Epithelial cell of esophagus (primary cell): ENCODE measurements at regions not wholly inside any gene's neighbourhood (a gene's known extent, or its start where the extent isn't known, plus 50 kb on each side); places are given as distances from the start of the nearest gene placed in this dataset.

ENCODE experiments used
- DNase-seq: peaks from one replicate; pipeline ENCODE4 v3.0.0; 2010; ENCODE audit warnings: low read depth
- H3K4me3 ChIP-seq: 2 replicates; pipeline ENCODE4 v1.5.1; 2011; ENCODE audit warnings: mild to moderate bottlenecking, low read length, control low read depth
- CTCF ChIP-seq: IDR thresholded peaks from 2 replicates; pipeline ENCODE4 v1.5.1; 2011; ENCODE audit warnings: low read depth, mild to moderate bottlenecking, low read length, control low read depth, inconsistent platforms; ENCODE audit not compliant: insufficient read depth; ENCODE audit errors: missing control alignments

GRCh38 chr20:6920991-6921613 lies 153.6 kb downstream of the BMP2 start:
- H3K4me3 ChIP-seq = no peak overlapping the region
- peak; percentile 82 for DNase-seq
- TF ChIP-seq CTCF = no peak

GRCh38 chr20:6921717-6922386 lies 154.4 kb downstream of the BMP2 start:
- no peak overlapping the region for H3K4me3 ChIP-seq
- peak; percentile 55 for DNase-seq
- TF ChIP-seq CTCF = no peak

- DNase-seq = no peak
- TF ChIP-seq CTCF = no peak
- no peak overlapping the region for H3K4me3 ChIP-seq
Measured at GRCh38 chr20:6924681-6925080, 157.2 kb downstream of the BMP2 start.

- DNase-seq = peak; percentile 86
- no peak overlapping the region for H3K4me3 ChIP-seq
- TF ChIP-seq CTCF = no peak
Measured at GRCh38 chr20:6925744-6926278, 158.3 kb downstream of the BMP2 start.

- DNase-seq = peak; percentile 69
- peak; percentile 78 for TF ChIP-seq CTCF
- no peak overlapping the region for H3K4me3 ChIP-seq
Measured at GRCh38 chr20:6940048-6940447, 172.6 kb downstream of the BMP2 start.

- TF ChIP-seq CTCF = no peak
- DNase-seq = peak; percentile 14
- no peak overlapping the region for H3K4me3 ChIP-seq
Measured at GRCh38 chr20:6940876-6941275, 173.4 kb downstream of the BMP2 start.
